SK-N-SH treated with all-trans-retinoic acid at 6 μM for 48 hours (cell line): ENCODE measurements at regions not wholly inside any gene's neighbourhood (a gene's known extent, or its start where the extent isn't known, plus 50 kb on each side); places are given as distances from the start of the nearest gene placed in this dataset.

Source experiments
- ATAC-seq: fragments of 200-7000 bp; cut with Tn5 transposase; 3 replicates; pipeline ENCODE4 v1.9.1; 2020; ENCODE audit warnings: mild to moderate bottlenecking, moderate library complexity
- BACH2 ChIP-seq: fragments of 250-450 bp; sonication (Bioruptor Pico); IDR thresholded peaks from 2 replicates; pipeline ENCODE4 v1.9.0; 2021; ENCODE audit warnings: mild to moderate bottlenecking, borderline replicate concordance
- CSDC2 ChIP-seq: fragments of 250-450 bp; sonication (Bioruptor Pico); IDR thresholded peaks from 2 replicates; pipeline ENCODE4 v1.5.0; 2020; ENCODE audit warnings: mild to moderate bottlenecking, moderate library complexity
- ISL1 ChIP-seq: fragments of 250-450 bp; sonication (Bioruptor Pico); IDR thresholded peaks from 2 replicates; pipeline ENCODE4 v2.1.2; 2022; ENCODE audit warnings: mild to moderate bottlenecking, moderate library complexity
- OSR1 ChIP-seq: fragments of 250-450 bp; sonication (Bioruptor Pico); IDR thresholded peaks from 2 replicates; pipeline ENCODE4 v1.8.0; 2022; ENCODE audit warnings: moderate library complexity, mild to moderate bottlenecking, inconsistent platforms
- PATZ1 ChIP-seq: fragments of 250-450 bp; sonication (Bioruptor Pico); IDR thresholded peaks from 2 replicates; pipeline ENCODE4 v1.8.0; 2020; ENCODE audit warnings: mild to moderate bottlenecking, moderate library complexity, borderline replicate concordance
- PPARA ChIP-seq: fragments of 250-450 bp; sonication (Bioruptor Pico); IDR thresholded peaks from 2 replicates; pipeline ENCODE4 v1.5.0; 2020; ENCODE audit warnings: mild to moderate bottlenecking, borderline replicate concordance
- RARB ChIP-seq: fragments of 250-450 bp; sonication (Bioruptor Pico); IDR thresholded peaks from 2 replicates; pipeline ENCODE4 v1.8.0; 2021; ENCODE audit warnings: mild to moderate bottlenecking, moderate library complexity
- SNAI2 ChIP-seq: fragments of 250-450 bp; sonication (Bioruptor Pico); IDR thresholded peaks from 2 replicates; pipeline ENCODE4 v1.5.0; 2020; ENCODE audit warnings: mild to moderate bottlenecking, moderate library complexity
- TCF4 ChIP-seq: fragments of 250-450 bp; sonication (Bioruptor Pico); IDR thresholded peaks from 2 replicates; pipeline ENCODE4 v1.8.0; 2021; ENCODE audit warnings: mild to moderate bottlenecking, moderate library complexity, borderline replicate concordance
- TOX ChIP-seq: fragments of 250-450 bp; sonication (Bioruptor Pico); IDR thresholded peaks from 2 replicates; pipeline ENCODE4 v1.8.0; 2021; ENCODE audit warnings: mild to moderate bottlenecking, moderate library complexity, borderline replicate concordance
- TSHZ2 ChIP-seq: fragments of 250-450 bp; sonication (Bioruptor Pico); IDR thresholded peaks from 2 replicates; pipeline ENCODE4 v1.5.0; 2020; ENCODE audit warnings: mild to moderate bottlenecking, moderate library complexity
- ZC3H10 ChIP-seq: fragments of 250-450 bp; sonication (Bioruptor Pico); IDR thresholded peaks from 2 replicates; pipeline ENCODE4 v1.5.1; 2021; ENCODE audit warnings: mild to moderate bottlenecking, moderate library complexity
- ZFP3 ChIP-seq: fragments of 250-450 bp; sonication (Bioruptor Pico); IDR thresholded peaks from 2 replicates; pipeline ENCODE4 v1.5.0; 2020; ENCODE audit warnings: mild to moderate bottlenecking, moderate library complexity
- ZFP30 ChIP-seq: fragments of 450-650 bp; formaldehyde crosslinking; IDR thresholded peaks from 2 replicates; pipeline ENCODE4 v1.5.0; 2022; ENCODE audit warnings: mild to moderate bottlenecking, moderate library complexity
- ZNF70 ChIP-seq: fragments of 450-650 bp; formaldehyde crosslinking; IDR thresholded peaks from 2 replicates; pipeline ENCODE4 v1.5.0; 2020; ENCODE audit warnings: mild to moderate bottlenecking, moderate library complexity
- TF ChIP-seq, protein P1 (sequence below): fragments of 250-450 bp; sonication (Bioruptor Pico); IDR thresholded peaks from 2 replicates; pipeline ENCODE4 v1.5.1; 2020; ENCODE audit warnings: low read depth, mild to moderate bottlenecking, moderate library complexity

DNA sequence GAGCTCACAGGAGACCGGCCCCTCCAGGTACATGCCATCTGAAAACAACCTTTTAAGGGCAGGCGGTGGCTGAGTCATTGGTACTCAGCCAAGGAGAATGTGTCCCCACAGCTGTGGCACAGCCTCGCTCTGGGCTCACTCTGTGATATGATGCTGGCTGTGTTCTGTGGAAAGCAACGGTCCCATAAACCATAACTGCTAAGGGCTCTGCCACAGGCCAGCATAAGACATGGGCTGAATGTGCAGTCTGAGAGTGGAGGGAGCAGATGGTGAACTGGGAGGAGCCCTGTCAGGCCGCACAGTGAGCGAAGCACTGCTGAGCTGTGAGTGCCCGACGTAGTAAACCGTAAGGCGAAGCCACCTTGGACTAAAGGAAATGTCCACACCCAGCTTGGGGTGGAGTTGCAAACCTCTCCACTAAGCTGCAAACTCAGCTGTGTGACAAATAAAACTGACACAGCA is 375.8 kb downstream of the THBS2 start:
- no peak for TF ChIP-seq BACH2
- TF ChIP-seq TCF4 (CRISPR knock-in tag): no peak
- no peak for TF ChIP-seq TOX
- no peak for TF ChIP-seq PATZ1
- TF ChIP-seq ZNF70: no peak
- TF ChIP-seq, protein P1, sequence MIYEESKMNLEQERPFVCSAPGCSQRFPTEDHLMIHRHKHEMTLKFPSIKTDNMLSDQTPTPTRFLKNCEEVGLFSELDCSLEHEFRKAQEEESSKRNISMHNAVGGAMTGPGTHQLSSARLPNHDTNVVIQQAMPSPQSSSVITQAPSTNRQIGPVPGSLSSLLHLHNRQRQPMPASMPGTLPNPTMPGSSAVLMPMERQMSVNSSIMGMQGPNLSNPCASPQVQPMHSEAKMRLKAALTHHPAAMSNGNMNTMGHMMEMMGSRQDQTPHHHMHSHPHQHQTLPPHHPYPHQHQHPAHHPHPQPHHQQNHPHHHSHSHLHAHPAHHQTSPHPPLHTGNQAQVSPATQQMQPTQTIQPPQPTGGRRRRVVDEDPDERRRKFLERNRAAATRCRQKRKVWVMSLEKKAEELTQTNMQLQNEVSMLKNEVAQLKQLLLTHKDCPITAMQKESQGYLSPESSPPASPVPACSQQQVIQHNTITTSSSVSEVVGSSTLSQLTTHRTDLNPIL (CRISPR knock-in tag): no peak
- ATAC-seq: no peak

DNA sequence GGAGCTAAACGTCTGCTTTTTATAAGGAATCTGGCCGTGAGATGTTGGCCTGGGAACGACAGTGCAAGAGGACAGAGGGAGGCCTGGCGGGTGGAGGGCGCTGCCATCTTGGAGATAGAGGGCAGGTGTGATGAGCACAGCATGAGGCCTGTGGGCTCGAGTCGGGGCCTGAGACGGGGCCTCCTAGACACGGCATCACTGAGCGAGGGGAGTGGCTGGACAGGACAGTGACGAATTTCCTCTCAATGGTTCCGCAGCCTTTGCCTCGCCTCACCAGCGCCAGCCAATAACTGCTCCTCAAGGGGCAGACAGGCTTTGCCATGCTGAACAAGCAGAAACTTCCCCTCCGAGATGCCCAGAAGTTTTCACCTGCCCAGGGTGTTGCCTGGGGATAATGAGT is 376.7 kb downstream of the THBS2 start:
- TF ChIP-seq, protein P1 (CRISPR knock-in tag): no peak
- TF ChIP-seq BACH2: no peak
- no peak for TF ChIP-seq TCF4 (CRISPR knock-in tag)
- no peak for TF ChIP-seq ISL1 (CRISPR knock-in tag)
- no peak for TF ChIP-seq PPARA (CRISPR knock-in tag)
- no peak for TF ChIP-seq ZFP3 (CRISPR knock-in tag)
- no peak for TF ChIP-seq ZFP30 (CRISPR knock-in tag)
- no peak for TF ChIP-seq PATZ1
- ATAC-seq: no peak

DNA sequence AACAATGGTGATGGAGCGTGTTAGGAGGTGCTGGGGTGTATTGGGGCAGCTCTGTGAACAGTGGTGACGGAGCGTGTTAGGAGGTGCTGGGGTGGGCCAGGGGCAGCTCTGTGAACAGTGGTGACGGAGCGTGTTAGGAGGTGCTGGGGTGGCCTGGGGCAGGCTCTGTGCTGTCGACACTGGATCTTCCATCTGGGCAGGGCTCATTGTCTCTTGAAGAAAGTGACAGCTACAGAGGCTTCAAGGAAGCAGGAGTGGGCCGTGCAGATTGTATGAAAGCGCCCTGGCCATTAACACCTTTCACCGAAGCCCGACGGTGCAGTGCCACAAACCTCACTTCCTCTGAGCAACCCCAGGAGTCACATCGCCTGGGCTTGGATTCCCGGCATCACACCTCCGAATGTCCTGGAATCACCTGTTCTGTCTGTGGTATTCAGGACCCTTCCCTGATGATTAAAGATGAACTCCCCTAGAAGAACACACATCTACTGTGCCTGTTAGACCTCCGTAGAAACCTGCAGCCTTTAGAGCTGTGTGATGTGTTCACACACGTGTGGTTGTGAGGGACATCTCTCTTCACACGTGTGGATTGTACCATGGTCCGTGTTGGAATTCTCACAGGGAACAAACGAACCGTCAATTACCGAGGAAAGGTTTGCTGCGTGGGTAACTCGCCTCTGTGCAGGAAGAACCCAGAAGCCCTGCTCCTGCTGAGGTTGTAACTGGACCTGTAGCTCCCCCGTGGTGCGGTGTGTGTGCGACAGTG is 377.7 kb downstream of the THBS2 start:
- no peak for ATAC-seq
- TF ChIP-seq RARB (CRISPR knock-in tag): no peak
- TF ChIP-seq PPARA (CRISPR knock-in tag): no peak
- no peak for TF ChIP-seq ZNF70
- TF ChIP-seq CSDC2 (CRISPR knock-in tag): no peak

GRCh38 chr6:168874637-168875036 is 379.0 kb downstream of the THBS2 start:
- no peak for ATAC-seq
- TF ChIP-seq ZC3H10 (CRISPR knock-in tag) (no peak), PATZ1 (no peak), OSR1 (CRISPR knock-in tag) (no peak), PPARA (CRISPR knock-in tag) (no peak), TSHZ2 (CRISPR knock-in tag) (no peak), ZFP30 (CRISPR knock-in tag) (no peak), SNAI2 (CRISPR knock-in tag) (no peak), BACH2 (no peak), ZNF70 (no peak)
- TF ChIP-seq, protein P1 (CRISPR knock-in tag): no peak
